K562 (cell line): ENCODE measurements at regions not wholly inside any gene's neighbourhood (a gene's known extent, or its start where the extent isn't known, plus 50 kb on each side); places are given as distances from the start of the nearest gene placed in this dataset.

Source experiments
- ATAC-seq: fragments of 200-7000 bp; cut with Tn5 transposase; 3 replicates; pipeline ENCODE4 v1.9.1; 2020; ENCODE audit warnings: moderate library complexity
- BruUV-seq: library from RNA; stranded (reverse); fragments of 400-500 nt; replicated peaks from 2 replicates; lab custom pipeline; 2021; lab: Mats Ljungman, UMichigan
- CTCF ChIA-PET: fragments of 300-600 bp; formaldehyde crosslinking; extraction: SDS; loops from one replicate; lab custom pipeline; 2021; ENCODE audit warnings: low intra/inter-chr PET ratio; lab: Yijun Ruan, JAX
- POLR2A ChIA-PET: fragments of 300-600, 350-650 bp; sonication (Branson Sonifier 250); formaldehyde crosslinking; extraction: SDS; loops from one replicate; lab custom pipeline; 2021; ENCODE audit warnings: antibody characterized with exemption, inconsistent platforms; lab: Yijun Ruan, JAX
- DNase-seq, 4 experiments: peaks; one replicate each; pipeline versions ENCODE4 v3.0.0 to v3.0.0-alpha.2; 2011 to 2018; ENCODE audit warnings: low spot score in 3 of 4, mixed read lengths in 3 of 4; ENCODE audit errors: extremely low read depth in 1 of 4
- FAIRE-seq: peaks from 2 replicates; lab custom pipeline; 2011; peaks lifted over from hg19 to GRCh38; lab: Jason Lieb, UNC
- H2AFZ ChIP-seq: 2 replicates; pipeline ENCODE4 v1.6.0; 2011; ENCODE audit warnings: low read depth, low read length, control low read depth, inconsistent platforms
- H3K27ac ChIP-seq: fragments of 200-600 bp; 3 replicates; pipeline ENCODE4 v1.8.0; 2011; ENCODE audit warnings: low read depth, mild to moderate bottlenecking, control low read depth, inconsistent platforms, low read length, moderate library complexity, mixed read lengths; ENCODE audit errors: extremely low read depth
- H3K27me3 ChIP-seq, 2 experiments: fragments of 300-600 bp in 1 of 2; 2 replicates in 1 of 2; 3 replicates in 1 of 2; pipeline versions ENCODE4 v1.6.0 to v1.8.0; 2011; ENCODE audit warnings: inconsistent platforms in 2 of 2, low read length in 2 of 2, mild to moderate bottlenecking in 1 of 2, mixed read lengths in 1 of 2, moderate library complexity in 1 of 2; ENCODE audit not compliant: control insufficient read depth in 2 of 2, insufficient read depth in 2 of 2
- H3K36me3 ChIP-seq: fragments of 300-600 bp; 3 replicates; pipeline ENCODE4 v1.8.0; 2011; ENCODE audit warnings: mild to moderate bottlenecking, low read length, inconsistent platforms; ENCODE audit not compliant: control insufficient read depth, insufficient read depth
- H3K4me1 ChIP-seq, 2 experiments: fragments of 200-600 bp in 1 of 2; replicated peaks in 1 of 2; 2 replicates in 1 of 2; 3 replicates in 1 of 2; pipeline versions ENCODE4 v1.5.1 to v1.8.0; 2011; ENCODE audit warnings: inconsistent platforms in 2 of 2, low read length in 2 of 2, mild to moderate bottlenecking in 1 of 2, mixed read lengths in 1 of 2, moderate library complexity in 1 of 2; ENCODE audit not compliant: control insufficient read depth in 2 of 2, insufficient read depth in 2 of 2
- H3K4me2 ChIP-seq: 2 replicates; pipeline ENCODE4 v1.6.1; 2011; ENCODE audit warnings: low read length, control low read depth, inconsistent platforms, mixed read lengths; ENCODE audit not compliant: insufficient read depth
- H3K4me3 ChIP-seq: fragments of 200-600 bp; sonication (generic), shearing (Covaris generic); 2 replicates; pipeline ENCODE4 v1.5.1; 2016; ENCODE audit warnings: control low read depth, inconsistent platforms
- H3K79me2 ChIP-seq: fragments of 200-600 bp; 3 replicates; pipeline ENCODE4 v1.8.0; 2011; ENCODE audit warnings: low read length, inconsistent platforms; ENCODE audit not compliant: control insufficient read depth, insufficient read depth
- H3K9ac ChIP-seq, 2 experiments: 2 replicates each; pipeline versions ENCODE4 v1.6.0 to v1.6.1; 2011; ENCODE audit warnings: low read depth in 2 of 2, low read length in 2 of 2, control low read depth in 1 of 2, inconsistent platforms in 1 of 2, mild to moderate bottlenecking in 1 of 2, mixed read lengths in 1 of 2; ENCODE audit not compliant: insufficient read depth in 1 of 2
- H3K9me1 ChIP-seq: one replicate; pipeline ENCODE4 v1.6.0; 2011; ENCODE audit warnings: inconsistent platforms, mild to moderate bottlenecking, low read length, moderate library complexity; ENCODE audit not compliant: control insufficient read depth, insufficient read depth
- H3K9me3 ChIP-seq: replicated peaks from 2 replicates; pipeline ENCODE4 v1.5.1; 2011; ENCODE audit warnings: low read depth, low read length, inconsistent platforms; ENCODE audit not compliant: control insufficient read depth, insufficient read depth
- H4K20me1 ChIP-seq: replicated peaks from 2 replicates; pipeline ENCODE4 v1.6.1; 2011; ENCODE audit warnings: low read length, inconsistent platforms, mixed read lengths; ENCODE audit not compliant: control insufficient read depth, insufficient read depth
- GABPB2 ChIP-seq: fragments of 250-450 bp; sonication (Bioruptor Pico); conservative IDR thresholded peaks from 2 replicates; pipeline ENCODE4 v1.5.1; 2021; ENCODE audit warnings: mild to moderate bottlenecking
- HDGF ChIP-seq: fragments of 450-650 bp; IDR thresholded peaks from 2 replicates; pipeline ENCODE4 v1.6.1; 2016
- HNRNPH1 ChIP-seq: fragments of 200-400 bp; formaldehyde crosslinking; optimal IDR thresholded peaks from 2 replicates; pipeline ENCODE3; 2017; ENCODE audit warnings: low read depth, mild to moderate bottlenecking, low read length, moderate library complexity
- HNRNPL ChIP-seq: fragments of 200-400 bp; formaldehyde crosslinking; IDR thresholded peaks from 2 replicates; pipeline ENCODE4 v1.6.1; 2017; ENCODE audit warnings: low read depth, mild to moderate bottlenecking, low read length
- JUNB ChIP-seq: fragments of 450-650 bp; formaldehyde crosslinking; conservative IDR thresholded peaks from 2 replicates; pipeline ENCODE4 v1.4.0; 2020; ENCODE audit warnings: mild to moderate bottlenecking
- MYC ChIP-seq, 2 experiments: fragments of 250-450 bp in 1 of 2; sonication (Bioruptor Pico) in 1 of 2; IDR thresholded peaks; 2 replicates each; pipeline versions ENCODE4 v1.5.1 to v1.6.1; 2012 to 2021; ENCODE audit warnings: low read depth in 2 of 2, borderline replicate concordance in 1 of 2, improper control_type of control experiment in 1 of 2, low read length in 1 of 2, mild to moderate bottlenecking in 1 of 2, moderate library complexity in 1 of 2
- NFXL1 ChIP-seq: fragments of 450-650 bp; formaldehyde crosslinking; IDR thresholded peaks from 2 replicates; pipeline ENCODE4 v1.4.0; 2021; ENCODE audit warnings: mild to moderate bottlenecking
- RBM34 ChIP-seq: fragments of 200-400 bp; formaldehyde crosslinking; IDR thresholded peaks from 2 replicates; pipeline ENCODE4 v1.6.1; 2018; ENCODE audit warnings: low read length, borderline replicate concordance; ENCODE audit not compliant: insufficient read depth
- RFX7 ChIP-seq: fragments of 250-450 bp; sonication (Bioruptor Pico); IDR thresholded peaks from 2 replicates; pipeline ENCODE4 v1.5.1; 2021; ENCODE audit warnings: mild to moderate bottlenecking
- RUNX1 ChIP-seq: sonication (generic); IDR thresholded peaks from 2 replicates; pipeline ENCODE4 v1.6.1; 2016; ENCODE audit warnings: antibody characterized with exemption, low read depth
- SMARCE1 ChIP-seq: fragments of 450-650 bp; IDR thresholded peaks from 2 replicates; pipeline ENCODE4 v1.7.1; 2016; ENCODE audit warnings: mild to moderate bottlenecking
- STAG1 ChIP-seq: sonication (generic); formaldehyde crosslinking; IDR thresholded peaks from 2 replicates; pipeline ENCODE4 v1.5.0; 2020; ENCODE audit warnings: missing genetic modification reagents, borderline replicate concordance
- YY1 ChIP-seq, 3 experiments: IDR thresholded peaks; 2 replicates each; pipeline ENCODE4 v1.6.1; 2011; ENCODE audit warnings: low read length in 2 of 3, mild to moderate bottlenecking in 2 of 3, moderate library complexity in 2 of 3, borderline replicate concordance in 1 of 3, control low read depth in 1 of 3, low read depth in 1 of 3; ENCODE audit not compliant: insufficient read depth in 3 of 3, insufficient replicate concordance in 2 of 3, control insufficient read depth in 1 of 3, insufficient read length in 1 of 3; ENCODE audit errors: extremely low read depth in 1 of 3
- ZNF436 ChIP-seq: fragments of 250-450, 450-650 bp; sonication (Bioruptor Pico); formaldehyde crosslinking; IDR thresholded peaks from 2 replicates; pipeline ENCODE4 v1.7.0; 2020; ENCODE audit warnings: mild to moderate bottlenecking
- ZNF444 ChIP-seq: fragments of 250-450 bp; sonication (Bioruptor Pico); IDR thresholded peaks from 2 replicates; pipeline ENCODE4 v1.4.0; 2020; ENCODE audit warnings: mild to moderate bottlenecking, moderate library complexity
- WGBS: fragments of 100-300 bp; shearing (Covaris generic); methylation state at CpG from one replicate; pipeline ENCODE4 v1.1.6; 2016; ENCODE audit warnings: low coverage, mixed read lengths; ENCODE audit not compliant: insufficient coverage; ENCODE audit errors: missing lambda C conversion rate; 5-methylcytosine and 5-hydroxymethylcytosine counted together
- in situ Hi-C: fragments of 300-500 bp; cut with MboI; formaldehyde crosslinking; loops from 4 replicates; pipeline ENCODE4 v1.15.0; 2018; ENCODE audit warnings: inconsistent platforms, mixed read lengths
- intact Hi-C: fragments of 100-400 bp; cut with micrococcal nuclease; formaldehyde crosslinking; loops from 2 replicates; pipeline ENCODE4 v1.14.2; 2022
- TF ChIP-seq, protein P1 (sequence below): fragments of 450-650 bp; IDR thresholded peaks from 2 replicates; pipeline ENCODE4 v1.6.1; 2016

- H3K36me3 ChIP-seq, result no peaks in the 10 kb centered on the region
- no peaks in the 10 kb centered on the region for H3K79me2 ChIP-seq
- FAIRE-seq, result no peak
- H3K9me1 ChIP-seq, result no peaks in the 10 kb centered on the region
- TF ChIP-seq HNRNPH1 (no peak), MYC (IDR thresholded peaks at IDR 0.05; ENCODE audit: low read depth, low read length) (no peak), MYC (CRISPR knock-in tag; IDR thresholded peaks at IDR 0.05; ENCODE audit: borderline replicate concordance, low read depth) (no peak)
- H3K27ac ChIP-seq, result no peak overlapping the region
- no peaks in the 10 kb centered on the region for H3K27me3 ChIP-seq
- in situ Hi-C loops, result no loop called here
- BruUV-seq, result no TSS peak
- H3K9ac ChIP-seq, result no peak overlapping the region
- 0% methylated on average over 8 of the region's 9 CpGs for WGBS
- DNase-seq, result no peak
- H3K9me3 ChIP-seq, result no peaks in the 10 kb centered on the region
- no peak overlapping the region for H2AFZ ChIP-seq
- H3K4me2 ChIP-seq, result no peak overlapping the region
- CTCF ChIA-PET, result no interaction called here
- no peak for ATAC-seq
- H3K4me1 ChIP-seq, result peaks cover 0 to 4% of the 10 kb centered on the region in 2 experiments; a peak in 3 of 5 replicates
- POLR2A ChIA-PET, result no interaction called here
- no peaks in the 10 kb centered on the region for H4K20me1 ChIP-seq
- intact Hi-C loops, result no loop called here
- H3K4me3 ChIP-seq, result no peak overlapping the region
These were observed 171.2 kb downstream of the TTC8 start for GRCh38 chr14:88995437-88996198.

GRCh38 chr14:88998027-88998426 is 173.6 kb downstream of the TTC8 start:
- no peak overlapping the region for H2AFZ ChIP-seq
- WGBS, result 0% methylated on average over 1 of the region's 1 CpG
- peaks cover 0 to 10% of the 10 kb centered on the region in 2 experiments; a peak in 3 of 5 replicates for H3K4me1 ChIP-seq
- POLR2A ChIA-PET, result no interaction called here
- H3K9ac ChIP-seq, result no peak overlapping the region
- intact Hi-C loops, result no loop called here
- no peak overlapping the region for H3K4me2 ChIP-seq
- H4K20me1 ChIP-seq, result no peaks in the 10 kb centered on the region
- H3K36me3 ChIP-seq, result no peaks in the 10 kb centered on the region
- no TSS peak for BruUV-seq
- no peaks in the 10 kb centered on the region for H3K27me3 ChIP-seq
- H3K9me1 ChIP-seq, result no peaks in the 10 kb centered on the region
- H3K4me3 ChIP-seq, result no peak overlapping the region
- H3K27ac ChIP-seq, result no peak overlapping the region
- ATAC-seq, result no peak
- FAIRE-seq, result no peak
- CTCF ChIA-PET, result no interaction called here
- in situ Hi-C loops, result no loop called here
- DNase-seq, result no peak
- H3K79me2 ChIP-seq, result no peaks in the 10 kb centered on the region
- no peaks in the 10 kb centered on the region for H3K9me3 ChIP-seq
- TF ChIP-seq RBM34, result no peak
- TF ChIP-seq SMARCE1, result no peak
- no peak for TF ChIP-seq RFX7
- TF ChIP-seq, protein P1, sequence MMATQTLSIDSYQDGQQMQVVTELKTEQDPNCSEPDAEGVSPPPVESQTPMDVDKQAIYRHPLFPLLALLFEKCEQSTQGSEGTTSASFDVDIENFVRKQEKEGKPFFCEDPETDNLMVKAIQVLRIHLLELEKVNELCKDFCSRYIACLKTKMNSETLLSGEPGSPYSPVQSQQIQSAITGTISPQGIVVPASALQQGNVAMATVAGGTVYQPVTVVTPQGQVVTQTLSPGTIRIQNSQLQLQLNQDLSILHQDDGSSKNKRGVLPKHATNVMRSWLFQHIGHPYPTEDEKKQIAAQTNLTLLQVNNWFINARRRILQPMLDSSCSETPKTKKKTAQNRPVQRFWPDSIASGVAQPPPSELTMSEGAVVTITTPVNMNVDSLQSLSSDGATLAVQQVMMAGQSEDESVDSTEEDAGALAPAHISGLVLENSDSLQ, result no peak
- no peak for TF ChIP-seq HDGF
- TF ChIP-seq ZNF444 (CRISPR knock-in tag), result no peak
- TF ChIP-seq JUNB (CRISPR knock-in tag), result no peak
- TF ChIP-seq STAG1 (CRISPR knock-in tag), result no peak
- TF ChIP-seq ZNF436 (CRISPR knock-in tag), result no peak
- TF ChIP-seq GABPB2 (CRISPR knock-in tag), result no peak
- no peak for TF ChIP-seq HNRNPL
- no peak for TF ChIP-seq NFXL1 (CRISPR knock-in tag)
- no peak for TF ChIP-seq RUNX1
- TF ChIP-seq YY1 (IDR thresholded peaks at IDR 0.05; ENCODE audit: borderline replicate concordance in 1 of 3, control insufficient read depth in 1 of 3, extremely low read depth in 1 of 3, insufficient read depth in 3 of 3, insufficient read length in 1 of 3, insufficient replicate concordance in 2 of 3, low read depth in 1 of 3, low read length in 2 of 3), result no peak
